Body of pancreas (tissue), 4 donors: ENCODE measurements at regions not wholly inside any gene's neighbourhood (a gene's known extent, or its start where the extent isn't known, plus 50 kb on each side); places are given as distances from the start of the nearest gene placed in this dataset.
A peak's percentile ranks its signal among the peaks of the same experiment; 100 is the strongest.
"Not testable (repeated sequence)": the region's sequence is repeated elsewhere in the genome, so short reads cannot be mapped to it uniquely, and the experiment has no call there.

Experiments
- ATAC-seq: fragments of 150-250 bp; one replicate; pipeline ENCODE4 v1.9.1; 2016
- DNase-seq, 4 donors: peaks; one replicate each; pipeline ENCODE4 v3.0.0-alpha.2; 2019
- H3K27ac ChIP-seq, 4 donors: fragments of 200-600 bp; sonication (generic); 1 replicate in 3 of 4; 2 replicates in 1 of 4; pipeline versions ENCODE4 v1.5.1 to v1.6.1; 2016 to 2019; ENCODE audit warnings: mild to moderate bottlenecking in 1 of 4, mixed read lengths in 1 of 4, moderate library complexity in 1 of 4
- H3K27me3 ChIP-seq, 2 donors: fragments of 200-600 bp; sonication (generic); one replicate each; pipeline ENCODE4 v1.6.0; 2016; ENCODE audit warnings: mild to moderate bottlenecking in 1 of 2
- H3K36me3 ChIP-seq, 2 donors: fragments of 200-600 bp; sonication (generic); replicated peaks in 1 of 2; 2 replicates each; pipeline ENCODE4 v1.5.1; 2016; ENCODE audit warnings: low read depth in 2 of 2; ENCODE audit not compliant: insufficient read depth in 1 of 2
- H3K4me1 ChIP-seq: fragments of 200-600 bp; sonication (generic); one replicate; pipeline ENCODE4 v1.6.0; 2016
- H3K4me3 ChIP-seq, 2 donors: fragments of 200-600 bp; sonication (generic); 1 replicate in 1 of 2; 2 replicates in 1 of 2; pipeline ENCODE4 v1.5.1; 2016 to 2019
- H3K9me3 ChIP-seq, 3 donors: fragments of 200-600 bp; sonication (generic); 1 replicate in 2 of 3; 2 replicates in 1 of 3; pipeline ENCODE4 v1.5.1; 2016
- POLR2A ChIP-seq, 3 donors: fragments of 450-650 bp; IDR thresholded peaks; one replicate each; pipeline ENCODE4 v1.6.1; 2016; ENCODE audit warnings: antibody characterized with exemption in 3 of 3, mild to moderate bottlenecking in 2 of 3
- WGBS, 2 donors: methylation state at CpG; one replicate each; pipeline ENCODE4 v1.1.5; 2017; 5-methylcytosine and 5-hydroxymethylcytosine counted together
- intact Hi-C: fragments of 100-400 bp; cut with DNase I; formaldehyde crosslinking; loops from one replicate; pipeline ENCODE4 v1.15.1; 2023
- TF ChIP-seq, protein P1 (sequence below), 7 experiments: fragments of 450-650 bp in 4 of 7; fragments of 200-600 bp in 3 of 7; sonication (generic) in 3 of 7; IDR thresholded peaks; one replicate each; pipeline ENCODE4 v1.5.1; 2016 to 2019; ENCODE audit warnings: antibody characterized with exemption in 7 of 7

DNA sequence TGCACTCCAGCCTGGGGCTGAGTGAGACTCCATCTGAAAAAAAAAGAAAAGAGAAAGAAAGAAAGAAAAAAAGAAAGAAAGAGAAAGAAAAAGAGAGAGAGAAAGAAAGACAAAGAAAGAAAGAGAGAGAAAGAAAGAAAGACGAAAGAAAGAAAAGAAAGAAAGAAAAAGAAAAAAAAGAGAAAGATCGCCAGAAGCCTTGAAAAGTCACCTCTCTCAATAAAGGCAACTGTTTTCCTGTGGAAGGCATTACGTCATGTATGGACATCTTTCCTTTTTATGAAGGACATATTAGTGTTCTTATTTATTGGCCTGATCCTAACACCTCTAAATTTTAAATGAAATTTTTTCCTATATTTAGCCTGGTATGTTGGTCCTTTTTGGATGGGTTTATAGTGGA lies 310.9 kb upstream of the FRG1 start:
- ATAC-seq, H3K4me3 ChIP-seq, H3K36me3 ChIP-seq, H3K27ac ChIP-seq, DNase-seq, H3K27me3 ChIP-seq, H3K4me1 ChIP-seq, H3K9me3 ChIP-seq, intact Hi-C loops: not testable (repeated sequence)
- WGBS, 2 donors: 67 to 88% methylated on average over 2 to 3 of the region's 3 CpGs

DNA sequence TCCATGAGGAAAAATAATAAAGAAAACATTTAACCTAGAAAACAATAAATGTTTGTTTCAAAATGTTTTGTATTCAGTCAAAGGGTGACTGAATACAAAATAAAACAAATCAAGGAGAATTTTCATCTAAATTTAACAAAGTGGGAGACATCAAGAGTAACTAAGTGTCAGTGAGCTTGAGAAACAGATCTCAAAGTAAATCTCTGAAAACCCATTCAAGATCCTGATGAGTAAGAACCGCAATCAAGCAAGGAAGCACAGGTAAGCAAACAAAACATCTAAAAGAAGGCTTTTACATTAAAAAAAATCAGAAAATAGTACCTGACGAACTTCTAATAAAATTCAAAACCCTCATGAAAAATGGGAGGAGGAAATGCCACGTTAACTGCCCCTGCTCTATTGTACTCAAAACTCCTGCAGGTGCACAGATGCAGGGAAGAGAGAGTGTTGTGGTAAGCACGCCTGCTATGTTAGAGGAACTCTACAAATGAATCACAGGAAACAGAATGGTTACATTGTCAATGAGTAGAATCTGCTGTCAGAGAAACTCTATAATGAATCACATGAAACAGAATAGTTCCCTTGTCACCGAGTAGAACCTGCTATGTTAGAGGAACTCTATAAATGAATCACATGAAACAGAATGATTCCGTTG lies 309.6 kb upstream of the FRG1 start:
- DNase-seq, H3K4me1 ChIP-seq, H3K4me3 ChIP-seq, H3K27me3 ChIP-seq, intact Hi-C loops, H3K9me3 ChIP-seq, H3K36me3 ChIP-seq, ATAC-seq, H3K27ac ChIP-seq: not testable (repeated sequence)
- 26 to 36% methylated on average over 6 of the region's 6 CpGs for WGBS, 2 donors

DNA sequence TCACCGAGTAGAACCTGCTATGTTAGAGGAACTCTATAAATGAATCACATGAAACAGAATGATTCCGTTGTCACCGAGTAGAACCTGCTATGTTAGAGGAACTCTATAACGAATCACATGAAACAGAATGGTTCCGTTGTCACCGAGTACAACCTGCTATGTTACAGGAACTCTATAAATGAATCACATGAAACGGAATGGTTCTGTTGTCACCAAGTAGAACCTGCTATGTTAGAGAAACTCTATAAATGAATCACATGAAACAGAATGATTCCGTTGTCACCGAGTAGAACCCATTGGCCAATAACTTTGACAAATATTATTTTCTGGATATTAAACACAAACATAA lies 309.1 kb upstream of the FRG1 start:
- intact Hi-C loops, H3K4me1 ChIP-seq, DNase-seq, H3K4me3 ChIP-seq, H3K9me3 ChIP-seq, H3K36me3 ChIP-seq, H3K27me3 ChIP-seq, ATAC-seq: not testable (repeated sequence)
- 42 to 68% methylated on average over 9 of the region's 9 CpGs for WGBS, 2 donors
- H3K27ac ChIP-seq: peak overlapping the region in 1 of 4 donors; percentile 39

DNA sequence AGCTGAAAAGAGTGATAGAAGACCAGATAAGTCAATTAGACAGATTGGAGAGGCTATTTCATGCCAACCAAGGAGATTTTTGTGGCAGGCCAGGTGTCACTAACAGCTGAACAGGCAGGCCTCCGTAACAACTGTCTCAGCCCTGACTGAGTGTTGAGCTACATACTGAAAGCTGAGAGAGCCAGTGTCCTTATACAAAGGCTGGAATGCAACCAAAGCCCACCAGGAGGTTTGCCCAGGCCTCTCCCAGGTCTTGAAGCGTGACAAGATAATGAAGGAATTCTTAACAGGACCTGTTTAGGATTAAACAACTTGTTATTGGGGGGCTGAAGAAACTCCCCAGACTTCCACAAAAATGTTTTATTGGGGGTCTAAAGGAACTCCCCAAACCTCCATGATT lies 290.2 kb upstream of the FRG1 start:
- H3K27ac ChIP-seq, H3K4me1 ChIP-seq, H3K36me3 ChIP-seq, DNase-seq, H3K27me3 ChIP-seq, H3K9me3 ChIP-seq, ATAC-seq, intact Hi-C loops, H3K4me3 ChIP-seq: not testable (repeated sequence)
- 79 to 95% methylated on average over 2 of the region's 2 CpGs for WGBS, 2 donors

DNA sequence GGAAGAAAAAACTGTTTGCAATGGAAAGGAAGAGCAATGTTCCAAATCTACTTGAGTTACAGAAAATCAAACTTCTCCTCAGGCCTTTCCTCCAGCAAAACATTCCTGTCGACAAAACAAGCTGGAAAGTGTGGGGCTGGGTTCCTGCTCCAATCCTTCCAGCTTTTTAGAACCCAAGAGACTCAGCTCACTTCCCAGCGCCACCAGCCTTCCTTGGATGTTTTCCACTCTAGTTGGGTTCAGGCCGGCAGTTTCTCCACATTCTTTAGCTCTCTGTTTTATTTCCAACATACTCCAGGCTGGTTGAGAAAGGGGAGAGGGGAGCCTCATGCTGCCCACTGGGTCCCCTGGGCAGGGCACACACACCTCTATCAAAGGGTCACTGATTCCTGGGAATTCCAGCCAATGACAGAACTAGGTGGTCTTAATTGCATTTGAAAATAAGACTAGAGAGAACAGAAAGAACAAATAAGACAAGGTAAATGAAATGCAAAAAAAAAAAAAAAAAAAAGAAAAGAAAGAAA lies 287.5 kb upstream of the FRG1 start:
- ATAC-seq, DNase-seq, H3K36me3 ChIP-seq, H3K4me3 ChIP-seq, H3K9me3 ChIP-seq, H3K27ac ChIP-seq, H3K4me1 ChIP-seq, H3K27me3 ChIP-seq, intact Hi-C loops: not testable (repeated sequence)
- WGBS, 2 donors: no CpG with 5 or more reads among the region's 3 CpGs

DNA sequence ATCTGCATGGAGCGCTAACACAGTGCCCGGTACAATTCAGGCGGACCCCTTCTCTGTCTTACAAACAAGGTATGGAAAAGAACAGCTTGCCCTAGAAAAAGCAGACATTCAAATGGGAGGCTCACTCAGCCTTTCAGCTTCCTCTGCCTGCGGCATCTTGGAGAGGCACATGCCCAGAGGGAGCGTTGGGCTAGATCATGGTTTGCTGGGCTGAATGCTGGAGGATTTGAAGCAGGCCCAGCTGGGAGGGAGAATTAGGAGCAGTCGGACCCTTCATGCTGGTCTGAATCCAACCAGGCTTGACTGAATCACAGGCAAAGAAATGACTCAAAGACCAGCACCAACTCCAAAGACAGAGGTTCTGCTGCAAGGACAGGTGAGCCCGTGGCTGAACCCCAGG lies 286.7 kb upstream of the FRG1 start:
- H3K27ac ChIP-seq, ATAC-seq, intact Hi-C loops: not testable (repeated sequence)

DNA sequence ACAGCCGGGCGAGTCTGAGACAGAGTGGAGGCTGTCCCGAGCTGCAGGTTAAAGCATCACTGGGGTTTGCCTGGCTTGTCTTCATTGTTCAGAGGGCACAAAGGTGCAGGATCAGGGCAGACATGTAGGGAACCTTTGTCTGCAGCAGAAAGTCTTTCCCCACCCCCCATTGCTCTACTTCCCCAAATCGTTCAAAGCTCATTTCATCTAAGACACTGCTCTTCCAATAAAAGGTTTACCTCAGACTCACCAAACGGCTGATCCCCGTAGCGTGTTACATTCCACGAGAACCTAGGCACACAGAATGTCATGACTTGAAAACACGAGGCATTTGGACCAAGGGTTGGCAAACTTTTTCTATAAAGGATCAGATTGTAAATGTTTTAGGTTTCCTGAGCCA lies 286.3 kb upstream of the FRG1 start:
- H3K27ac ChIP-seq, H3K4me1 ChIP-seq, H3K4me3 ChIP-seq, H3K36me3 ChIP-seq, DNase-seq, H3K9me3 ChIP-seq, H3K27me3 ChIP-seq, ATAC-seq, intact Hi-C loops: not testable (repeated sequence)
- WGBS, 2 donors: 56 to 72% methylated on average over 6 to 7 of the region's 9 CpGs

More for the DNA sequence above, 286.7 kb upstream of the FRG1 start:
- not testable (repeated sequence) for H3K36me3 ChIP-seq, H3K4me1 ChIP-seq, H3K4me3 ChIP-seq, H3K27me3 ChIP-seq, H3K9me3 ChIP-seq, DNase-seq
- WGBS, 2 donors: 66 to 77% methylated on average over 4 to 6 of the region's 7 CpGs

DNA sequence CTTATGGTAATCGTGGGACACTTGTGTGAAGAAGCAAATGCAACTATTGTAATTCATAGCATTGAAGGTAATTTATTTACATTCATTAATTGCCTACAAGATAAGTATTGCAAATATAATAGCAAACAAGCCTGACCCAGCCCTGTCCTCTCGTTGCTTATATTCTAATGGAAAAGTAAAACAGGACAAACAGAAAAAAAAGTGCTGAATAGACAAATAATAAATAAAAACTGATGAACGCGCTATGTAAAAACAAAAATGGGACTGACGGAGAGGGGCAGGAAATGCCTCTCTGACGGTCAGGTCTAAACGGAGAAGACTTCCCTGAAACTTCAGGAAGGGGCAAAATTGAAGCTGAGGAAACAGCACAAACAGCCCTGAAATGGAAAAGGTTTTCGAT lies 284.9 kb upstream of the FRG1 start:
- H3K9me3 ChIP-seq, H3K27me3 ChIP-seq, intact Hi-C loops, ATAC-seq, DNase-seq, H3K4me1 ChIP-seq, H3K36me3 ChIP-seq, H3K4me3 ChIP-seq, H3K27ac ChIP-seq: not testable (repeated sequence)
- 69 to 80% methylated on average over 5 to 8 of the region's 8 CpGs for WGBS, 2 donors

DNA sequence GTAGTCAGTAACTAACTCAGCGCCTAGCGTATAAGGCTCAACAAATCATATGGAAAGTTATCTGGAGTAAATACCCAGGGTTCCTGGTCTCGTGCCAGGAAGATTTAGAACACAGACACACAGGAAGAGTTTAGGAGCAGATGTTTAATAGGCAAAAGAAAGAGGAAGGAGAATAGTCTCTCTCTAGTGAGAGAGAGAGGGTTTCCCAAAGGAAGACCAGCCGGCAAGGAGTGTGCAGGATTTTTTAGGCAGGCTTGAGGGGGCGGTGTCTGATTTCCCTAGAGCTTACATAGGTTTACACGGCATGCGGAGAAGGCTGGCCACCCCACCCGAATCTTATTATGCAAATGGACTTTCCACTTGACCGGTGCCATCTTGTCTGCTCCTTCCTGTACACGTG lies 284.0 kb upstream of the FRG1 start:
- intact Hi-C loops: no loop called here
- peak in 1 of 4 donors; percentile 34 for DNase-seq
- H3K36me3 ChIP-seq: no peaks in the 10 kb centered on the region
- WGBS, 2 donors: 53 to 73% methylated on average over 6 to 10 of the region's 10 CpGs
- ATAC-seq: no peak
- TF ChIP-seq POLR2A (IDR thresholded peaks at IDR 0.05): no peak
- TF ChIP-seq, protein P1, sequence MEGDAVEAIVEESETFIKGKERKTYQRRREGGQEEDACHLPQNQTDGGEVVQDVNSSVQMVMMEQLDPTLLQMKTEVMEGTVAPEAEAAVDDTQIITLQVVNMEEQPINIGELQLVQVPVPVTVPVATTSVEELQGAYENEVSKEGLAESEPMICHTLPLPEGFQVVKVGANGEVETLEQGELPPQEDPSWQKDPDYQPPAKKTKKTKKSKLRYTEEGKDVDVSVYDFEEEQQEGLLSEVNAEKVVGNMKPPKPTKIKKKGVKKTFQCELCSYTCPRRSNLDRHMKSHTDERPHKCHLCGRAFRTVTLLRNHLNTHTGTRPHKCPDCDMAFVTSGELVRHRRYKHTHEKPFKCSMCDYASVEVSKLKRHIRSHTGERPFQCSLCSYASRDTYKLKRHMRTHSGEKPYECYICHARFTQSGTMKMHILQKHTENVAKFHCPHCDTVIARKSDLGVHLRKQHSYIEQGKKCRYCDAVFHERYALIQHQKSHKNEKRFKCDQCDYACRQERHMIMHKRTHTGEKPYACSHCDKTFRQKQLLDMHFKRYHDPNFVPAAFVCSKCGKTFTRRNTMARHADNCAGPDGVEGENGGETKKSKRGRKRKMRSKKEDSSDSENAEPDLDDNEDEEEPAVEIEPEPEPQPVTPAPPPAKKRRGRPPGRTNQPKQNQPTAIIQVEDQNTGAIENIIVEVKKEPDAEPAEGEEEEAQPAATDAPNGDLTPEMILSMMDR (IDR thresholded peaks at IDR 0.05): no peak
- no peaks in the 10 kb centered on the region for H3K9me3 ChIP-seq
- no peak overlapping the region for H3K27ac ChIP-seq
- H3K4me1 ChIP-seq: no peaks in the 10 kb centered on the region
- H3K27me3 ChIP-seq: no peaks in the 10 kb centered on the region
- no peak overlapping the region for H3K4me3 ChIP-seq

DNA sequence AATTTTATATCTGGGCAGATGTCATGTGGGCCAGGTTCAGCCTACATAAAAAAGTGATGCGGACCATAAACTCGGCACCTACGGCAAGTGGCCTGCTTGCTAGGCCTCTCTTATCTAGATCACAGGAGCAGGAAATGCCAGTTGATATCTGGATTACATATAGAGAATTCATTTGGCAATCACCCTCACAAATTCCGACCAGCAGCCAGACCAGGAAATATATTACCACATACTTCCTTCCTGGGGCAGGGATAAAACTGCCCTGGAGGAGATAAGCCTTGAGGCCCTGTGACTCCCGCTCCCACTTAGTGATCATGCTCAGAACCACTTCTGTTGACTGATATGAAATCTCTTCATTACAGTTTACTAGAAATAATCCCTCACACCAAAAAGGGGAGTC lies 282.4 kb upstream of the FRG1 start:
- H3K4me1 ChIP-seq, H3K9me3 ChIP-seq, H3K36me3 ChIP-seq, DNase-seq, H3K4me3 ChIP-seq, H3K27me3 ChIP-seq, intact Hi-C loops: not testable (repeated sequence)
- peak; percentile 52 for ATAC-seq
- 51 to 55% methylated on average over 2 to 5 of the region's 5 CpGs for WGBS, 2 donors
- H3K27ac ChIP-seq: peak overlapping the region in 1 of 4 donors; percentile 50

DNA sequence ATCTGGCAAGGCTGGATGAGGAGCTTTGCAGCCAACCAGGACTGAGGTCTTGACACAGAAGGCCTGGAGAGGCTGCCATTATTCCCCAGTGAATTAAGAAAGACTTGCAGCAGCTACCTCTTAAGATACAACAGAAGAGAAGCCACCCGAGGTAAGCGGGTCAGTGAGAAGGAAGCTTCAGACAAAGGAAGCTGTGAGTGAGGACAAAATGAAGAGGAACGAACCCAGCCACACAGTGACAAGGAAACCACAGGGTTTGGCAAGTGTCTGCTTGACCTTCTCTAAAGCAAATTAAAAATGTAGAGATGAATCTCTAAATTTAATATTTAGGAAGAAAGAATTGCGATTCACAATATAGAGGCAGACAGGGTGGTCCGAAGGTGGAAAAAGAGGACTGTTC lies 281.8 kb upstream of the FRG1 start:
- H3K4me1 ChIP-seq, H3K4me3 ChIP-seq, intact Hi-C loops, H3K9me3 ChIP-seq, ATAC-seq, H3K36me3 ChIP-seq, H3K27me3 ChIP-seq: not testable (repeated sequence)
- 63 to 64% methylated on average over 5 of the region's 5 CpGs for WGBS, 2 donors
- DNase-seq: peak in 1 of 4 donors; percentile 34
- peak overlapping the region in 1 of 4 donors; percentile 50 for H3K27ac ChIP-seq
